ENCODE measurements at regions not wholly inside any gene's neighbourhood (a gene's known extent, or its start where the extent isn't known, plus 50 kb on each side); places are given as distances from the start of the nearest gene placed in this dataset.

DNA sequence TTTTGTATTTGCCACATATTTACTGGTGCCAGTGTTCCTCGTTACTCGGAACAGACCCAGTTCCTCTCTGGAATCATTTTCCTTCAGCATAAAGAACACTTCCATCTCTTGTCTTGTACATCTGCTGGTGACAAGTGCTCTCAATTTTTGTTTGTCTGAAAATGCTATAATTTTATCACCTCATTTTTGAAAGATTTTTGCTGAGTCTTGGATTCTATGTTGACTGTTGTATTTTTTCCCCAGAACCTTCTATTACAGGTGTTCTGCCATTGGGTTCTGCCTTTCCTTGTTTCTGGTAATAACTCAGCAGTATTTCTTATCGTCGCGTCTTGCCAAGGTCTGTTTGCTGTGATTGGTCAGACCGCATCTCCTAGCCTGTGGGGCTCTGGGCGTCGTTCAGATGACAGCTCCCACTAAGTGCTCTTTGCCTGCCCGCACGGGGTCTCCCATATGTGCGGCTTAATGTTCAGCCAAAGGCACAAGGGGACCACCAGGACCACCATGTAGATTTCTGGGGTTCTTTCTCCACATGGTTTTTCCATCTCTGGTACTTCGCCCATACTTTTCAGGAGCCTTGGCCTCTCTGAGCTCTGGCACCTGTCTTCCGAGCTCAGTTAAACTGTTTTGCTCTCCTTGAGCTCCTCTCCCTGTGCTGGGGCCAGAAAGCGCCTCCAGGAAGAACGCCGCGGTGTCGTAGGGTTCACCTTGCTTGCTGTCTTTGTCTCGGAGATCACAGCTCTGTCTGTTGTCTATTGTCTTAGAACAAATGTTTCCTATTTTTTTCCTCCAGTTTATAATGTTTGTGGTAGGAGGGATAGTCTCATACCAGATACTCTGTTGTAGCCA is 80.0 kb downstream of the METRNL start:
- TF ChIP-seq RFX5 (IDR thresholded peaks at IDR 0.05) (no peak), CTCF (IDR thresholded peaks at IDR 0.05) (no peak), TFCP2L1 (CRISPR knock-in tag; IDR thresholded peaks at IDR 0.05) (no peak), POLR2AphosphoS2 (conservative IDR thresholded peaks at IDR 0.05; ENCODE audit: low read length) (no peak), KDM1A (IDR thresholded peaks at IDR 0.05; ENCODE audit: low read depth) (no peak), MYC (IDR thresholded peaks at IDR 0.05; ENCODE audit: borderline replicate concordance, low read length) (no peak), POLR2A (IDR thresholded peaks at IDR 0.05; ENCODE audit: low read length) (no peak)

Measured in A549 (cell line).